Fibroblast of the aortic adventitia (primary cell): ENCODE measurements at regions not wholly inside any gene's neighbourhood (a gene's known extent, or its start where the extent isn't known, plus 50 kb on each side); places are given as distances from the start of the nearest gene placed in this dataset.

ENCODE experiments used
- DNase-seq: peaks from one replicate; pipeline ENCODE4 v3.0.0-alpha.2; 2010; ENCODE audit warnings: low read depth
- H3K4me3 ChIP-seq: 2 replicates; pipeline ENCODE4 v1.5.1; 2011; ENCODE audit warnings: low read depth, mild to moderate bottlenecking, control low read depth, low read length, moderate library complexity
- CTCF ChIP-seq: IDR thresholded peaks from 2 replicates; pipeline ENCODE4 v1.5.1; 2011; ENCODE audit warnings: mild to moderate bottlenecking, low read length, control low read depth, inconsistent platforms; ENCODE audit not compliant: insufficient read depth

GRCh38 chr10:78388331-78389050 is 354.8 kb downstream of the RPS24 start:
- TF ChIP-seq CTCF: no peak
- no peak for DNase-seq
- no peak overlapping the region for H3K4me3 ChIP-seq

GRCh38 chr10:78389419-78389818 is 355.8 kb downstream of the RPS24 start:
- no peak overlapping the region for H3K4me3 ChIP-seq
- no peak for DNase-seq
- no peak for TF ChIP-seq CTCF

- no peak for TF ChIP-seq CTCF
- no peak for DNase-seq
- no peak overlapping the region for H3K4me3 ChIP-seq
Observed at GRCh38 chr10:78390051-78390450, 356.4 kb downstream of the RPS24 start.

- TF ChIP-seq CTCF: no peak
- no peak for DNase-seq
- H3K4me3 ChIP-seq: no peak overlapping the region
Observed at GRCh38 chr10:78390817-78391216, 357.2 kb downstream of the RPS24 start.

- H3K4me3 ChIP-seq: no peak overlapping the region
- no peak for DNase-seq
- no peak for TF ChIP-seq CTCF
Observed at GRCh38 chr10:78391585-78391984, 357.9 kb downstream of the RPS24 start.

GRCh38 chr10:78392197-78392596 is 358.5 kb downstream of the RPS24 start:
- H3K4me3 ChIP-seq: no peak overlapping the region
- TF ChIP-seq CTCF: no peak
- DNase-seq: no peak

- TF ChIP-seq CTCF: no peak
- DNase-seq: no peak
- H3K4me3 ChIP-seq: no peak overlapping the region
Observed at GRCh38 chr10:78393094-78393493, 359.4 kb downstream of the RPS24 start.
